Transverse colon (tissue), 4 donors: ENCODE measurements at regions not wholly inside any gene's neighbourhood (a gene's known extent, or its start where the extent isn't known, plus 50 kb on each side); places are given as distances from the start of the nearest gene placed in this dataset.

Experiments
- DNase-seq: peaks from one replicate; pipeline ENCODE4 v3.0.0-alpha.2; 2019
- H3K27ac ChIP-seq, 4 donors: fragments of 200-600 bp; sonication (generic); 2 replicates each; pipeline ENCODE4 v1.5.1; 2016 to 2018; ENCODE audit warnings: inconsistent platforms in 4 of 4
- H3K27me3 ChIP-seq: fragments of 200-600 bp; sonication (generic); 2 replicates; pipeline ENCODE4 v1.5.1; 2017; ENCODE audit warnings: inconsistent platforms
- H3K36me3 ChIP-seq, 4 donors: fragments of 200-600 bp; sonication (generic); 2 replicates each; pipeline ENCODE4 v1.5.1; 2017 to 2019; ENCODE audit warnings: inconsistent platforms in 4 of 4
- H3K4me1 ChIP-seq, 4 donors: fragments of 200-600 bp; sonication (generic); 2 replicates each; pipeline ENCODE4 v1.5.1; 2017 to 2020; ENCODE audit warnings: inconsistent platforms in 4 of 4
- H3K4me3 ChIP-seq, 4 donors: fragments of 200-600 bp; sonication (generic); 1 replicate in 1 of 4; 2 replicates in 3 of 4; pipeline versions ENCODE4 v1.5.1 to v1.6.1; 2017 to 2019; ENCODE audit warnings: inconsistent platforms in 4 of 4
- H3K9me3 ChIP-seq, 2 donors: fragments of 200-600 bp; sonication (generic); 2 replicates each; pipeline ENCODE4 v1.5.1; 2017 to 2019; ENCODE audit warnings: inconsistent platforms in 2 of 2
- EP300 ChIP-seq: sonication (generic); formaldehyde crosslinking; IDR thresholded peaks from one replicate; pipeline ENCODE4 v1.6.1; 2017; ENCODE audit warnings: antibody characterized with exemption, low read depth
- POLR2A ChIP-seq: fragments of 450-650 bp; IDR thresholded peaks from one replicate; pipeline ENCODE4 v1.6.1; 2016; ENCODE audit warnings: antibody characterized with exemption, mild to moderate bottlenecking, moderate library complexity
- POLR2AphosphoS5 ChIP-seq, 3 donors: sonication (generic); formaldehyde crosslinking; IDR thresholded peaks; one replicate each; pipeline ENCODE4 v1.6.1; 2016; ENCODE audit warnings: antibody characterized with exemption in 3 of 3
- WGBS, 2 donors: methylation state at CpG; one replicate each; pipeline ENCODE4 v1.1.5; 2018; ENCODE audit warnings: low coverage in 1 of 2; 5-methylcytosine and 5-hydroxymethylcytosine counted together
- in situ Hi-C, 4 donors: fragments of 200-750 bp; cut with MboI; loops; one replicate each; pipeline versions ENCODE4 v1.15.0 to v1.15.1; 2017; ENCODE audit warnings: low sequenced_read_pairs in 3 of 4, low pct_ligation_motif_present in 1 of 4, low pct_unique_long_range_greater_than_20kb in 1 of 4
- intact Hi-C: fragments of 100-400 bp; cut with DNase I; formaldehyde crosslinking; loops from one replicate; pipeline ENCODE4 v1.15.1; 2023; ENCODE audit warnings: low total_unique reads
- TF ChIP-seq, protein P1 (sequence below), 5 experiments: fragments of 200-600 bp in 3 of 5; fragments of 450-650 bp in 2 of 5; sonication (generic) in 3 of 5; IDR thresholded peaks; 1 replicate in 2 of 5; 2 replicates in 3 of 5; pipeline ENCODE4 v1.5.1; 2016 to 2017; ENCODE audit warnings: antibody characterized with exemption in 5 of 5, inconsistent platforms in 3 of 5, mild to moderate bottlenecking in 2 of 5, moderate library complexity in 1 of 5

DNA sequence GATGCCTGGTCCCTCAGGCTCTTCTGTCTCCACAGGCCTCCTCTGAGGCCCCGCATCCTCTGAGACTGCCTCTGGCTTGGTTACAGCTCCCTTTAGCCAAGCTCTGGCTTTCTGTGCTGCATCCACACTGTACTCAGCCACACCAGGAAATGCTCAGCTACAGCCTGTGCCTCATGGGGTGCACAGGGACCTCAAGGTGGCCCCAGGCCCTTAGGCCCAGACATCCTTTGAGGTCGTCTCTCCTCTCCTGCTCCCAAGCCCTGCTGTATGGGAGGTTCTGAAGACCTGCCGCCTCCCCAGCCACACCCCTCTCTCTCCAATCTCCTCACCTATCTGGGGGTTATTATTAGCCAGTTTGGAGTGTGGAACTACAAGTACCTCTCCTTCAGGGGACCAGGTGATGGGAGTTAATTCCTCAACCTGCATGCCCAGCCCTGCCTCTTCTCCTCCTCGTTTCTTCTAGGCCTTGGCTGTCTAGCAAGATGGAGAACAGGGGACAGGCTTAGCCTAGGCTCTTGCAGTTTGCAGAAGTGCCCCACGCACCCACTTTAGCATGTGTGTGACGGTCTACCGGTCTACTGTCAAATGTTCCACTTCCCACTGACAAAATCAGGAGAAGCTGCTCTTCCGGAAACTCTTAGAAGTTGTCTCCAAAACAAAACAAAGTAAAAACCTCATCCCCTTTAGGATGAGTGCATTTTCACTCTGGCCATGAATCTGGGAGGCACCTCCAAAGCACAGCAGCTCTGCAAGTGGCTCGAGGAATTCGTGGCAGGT is 64.0 kb upstream of the WAC start:
- no peaks in the 10 kb centered on the region for H3K27me3 ChIP-seq
- in situ Hi-C loops = no loop called here
- 40 to 74% methylated on average over 1 to 10 of the region's 10 CpGs for WGBS, 2 donors

DNA sequence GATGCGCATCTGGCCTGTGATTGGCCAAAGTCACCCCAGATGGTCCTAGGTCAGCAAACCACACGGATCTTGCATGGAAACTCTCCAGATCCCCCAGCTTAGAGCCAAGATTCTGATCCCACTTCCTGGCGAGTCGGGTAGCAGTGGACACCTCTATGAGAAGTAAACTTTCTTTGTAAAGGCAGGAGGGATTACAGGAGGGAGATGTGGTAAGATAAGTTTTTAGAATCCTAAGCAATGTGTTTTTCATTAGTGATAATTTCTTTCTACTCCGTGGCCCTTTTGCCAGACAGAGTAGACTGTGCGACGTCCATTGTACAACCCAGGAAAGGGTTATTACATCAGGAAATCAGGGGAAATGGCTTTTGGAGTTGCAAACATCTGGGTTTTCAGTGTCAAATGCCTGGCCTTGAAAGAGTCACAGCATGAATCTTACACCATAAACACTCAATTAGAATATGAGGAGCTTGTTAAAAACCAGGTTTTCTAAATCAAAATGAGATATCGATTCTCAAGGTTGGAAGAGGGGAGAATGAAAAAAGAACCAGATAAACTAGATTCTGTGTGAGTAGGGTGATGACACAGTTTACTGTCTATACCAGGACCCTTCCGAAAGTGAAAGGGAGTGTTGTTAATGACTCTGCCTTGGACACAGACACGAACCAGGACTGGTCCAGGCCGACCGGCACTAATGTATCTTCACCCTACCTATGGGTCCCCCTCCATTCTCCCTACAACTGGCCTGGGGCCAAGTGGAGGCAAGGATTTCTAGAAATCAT is 61.9 kb upstream of the WAC start:
- in situ Hi-C loops = no loop called here
- H3K4me3 ChIP-seq = no peak overlapping the region

More for the DNA sequence above, 64.0 kb upstream of the WAC start:
- Histone ChIP-seq H3K4me3 (no peak overlapping the region), H3K9me3 (no peaks in the 10 kb centered on the region), H3K27ac (no peak overlapping the region), H3K4me1 (no peaks in the 10 kb centered on the region), H3K36me3 (no peaks in the 10 kb centered on the region)
- intact Hi-C loops = no loop called here
- DNase-seq = no peak
- TF ChIP-seq EP300 (no peak), POLR2A (no peak), POLR2AphosphoS5 (IDR thresholded peaks at IDR 0.05) (no peak)
- TF ChIP-seq, protein P1, sequence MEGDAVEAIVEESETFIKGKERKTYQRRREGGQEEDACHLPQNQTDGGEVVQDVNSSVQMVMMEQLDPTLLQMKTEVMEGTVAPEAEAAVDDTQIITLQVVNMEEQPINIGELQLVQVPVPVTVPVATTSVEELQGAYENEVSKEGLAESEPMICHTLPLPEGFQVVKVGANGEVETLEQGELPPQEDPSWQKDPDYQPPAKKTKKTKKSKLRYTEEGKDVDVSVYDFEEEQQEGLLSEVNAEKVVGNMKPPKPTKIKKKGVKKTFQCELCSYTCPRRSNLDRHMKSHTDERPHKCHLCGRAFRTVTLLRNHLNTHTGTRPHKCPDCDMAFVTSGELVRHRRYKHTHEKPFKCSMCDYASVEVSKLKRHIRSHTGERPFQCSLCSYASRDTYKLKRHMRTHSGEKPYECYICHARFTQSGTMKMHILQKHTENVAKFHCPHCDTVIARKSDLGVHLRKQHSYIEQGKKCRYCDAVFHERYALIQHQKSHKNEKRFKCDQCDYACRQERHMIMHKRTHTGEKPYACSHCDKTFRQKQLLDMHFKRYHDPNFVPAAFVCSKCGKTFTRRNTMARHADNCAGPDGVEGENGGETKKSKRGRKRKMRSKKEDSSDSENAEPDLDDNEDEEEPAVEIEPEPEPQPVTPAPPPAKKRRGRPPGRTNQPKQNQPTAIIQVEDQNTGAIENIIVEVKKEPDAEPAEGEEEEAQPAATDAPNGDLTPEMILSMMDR (IDR thresholded peaks at IDR 0.05) = no peak

DNA sequence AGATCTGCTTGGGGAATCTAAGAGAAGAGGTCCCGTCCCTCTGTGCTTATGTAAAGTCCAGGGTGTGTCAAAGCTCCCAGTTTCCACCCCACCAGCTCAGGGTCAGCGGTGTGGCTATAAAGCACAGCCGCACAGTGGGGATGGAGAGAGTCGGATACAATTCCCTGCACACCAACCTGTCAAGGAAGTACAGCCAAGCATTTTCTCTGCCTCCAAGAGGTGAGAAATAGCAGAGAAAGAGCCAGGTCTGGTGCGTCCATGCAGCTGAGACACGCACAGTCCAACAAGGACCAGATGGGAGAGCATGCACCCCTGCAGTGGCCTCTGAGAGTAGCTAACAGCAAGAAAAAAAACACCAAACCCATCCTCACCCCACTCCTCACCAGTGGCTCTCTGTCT is 61.3 kb upstream of the WAC start:
- DNase-seq = no peak
- Histone ChIP-seq H3K4me3 (no peak overlapping the region), H3K4me1 (no peaks in the 10 kb centered on the region), H3K9me3 (no peaks in the 10 kb centered on the region), H3K27ac (no peak overlapping the region), H3K36me3 (no peaks in the 10 kb centered on the region), H3K27me3 (no peaks in the 10 kb centered on the region)
- in situ Hi-C loops (no loop called here), intact Hi-C loops (no loop called here)
- TF ChIP-seq, protein P1 (IDR thresholded peaks at IDR 0.05) = no peak
- TF ChIP-seq POLR2AphosphoS5 (IDR thresholded peaks at IDR 0.05) (no peak), POLR2A (no peak), EP300 (no peak)
- WGBS, 2 donors = 89% methylated on average over 6 of the region's 6 CpGs; no CpG with 5 or more reads in 1 of the 2 donors

More for the DNA sequence above, 61.9 kb upstream of the WAC start:
- Histone ChIP-seq H3K27ac (no peak overlapping the region), H3K9me3 (no peaks in the 10 kb centered on the region), H3K4me1 (no peaks in the 10 kb centered on the region), H3K27me3 (no peaks in the 10 kb centered on the region), H3K36me3 (no peaks in the 10 kb centered on the region)
- TF ChIP-seq EP300 (no peak), POLR2A (no peak), POLR2AphosphoS5 (IDR thresholded peaks at IDR 0.05) (no peak)
- TF ChIP-seq, protein P1 (IDR thresholded peaks at IDR 0.05) = no peak
- 78 to 81% methylated on average over 8 to 12 of the region's 12 CpGs for WGBS, 2 donors
- intact Hi-C loops = no loop called here
- DNase-seq = no peak

DNA sequence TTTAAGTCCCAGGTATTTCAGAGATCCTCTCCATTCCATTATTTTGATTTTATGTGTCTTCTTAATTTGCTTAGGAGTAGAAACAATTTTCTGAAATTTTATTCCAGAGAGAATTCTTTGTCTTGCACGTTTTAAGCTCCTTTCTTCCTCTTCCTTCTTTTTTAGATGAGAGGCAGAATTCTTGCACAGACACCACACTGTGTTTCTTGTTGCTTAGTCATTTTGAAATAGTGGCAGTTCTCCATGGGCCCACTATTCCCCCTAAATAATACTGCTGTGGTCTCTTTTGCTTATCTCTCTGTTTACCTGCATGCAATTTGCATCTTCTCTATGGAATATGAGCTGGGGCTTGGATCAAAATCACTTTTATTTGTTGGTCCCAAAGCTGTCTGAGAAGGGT is 54.3 kb upstream of the WAC start:
- no peaks in the 10 kb centered on the region for H3K27me3 ChIP-seq
- no peak for DNase-seq
- no peaks in the 10 kb centered on the region for H3K9me3 ChIP-seq
- TF ChIP-seq, protein P1 (IDR thresholded peaks at IDR 0.05) = no peak
- TF ChIP-seq POLR2A = no peak
- TF ChIP-seq POLR2AphosphoS5 (IDR thresholded peaks at IDR 0.05) = no peak
- TF ChIP-seq EP300 = no peak
- in situ Hi-C loops = no loop called here
- WGBS, 2 donors = 44 to 46% methylated on average over 1 of the region's 1 CpG
- intact Hi-C loops = no loop called here
- H3K36me3 ChIP-seq = no peaks in the 10 kb centered on the region
- no peak overlapping the region for H3K4me3 ChIP-seq
- no peaks in the 10 kb centered on the region for H3K4me1 ChIP-seq
- H3K27ac ChIP-seq = no peak overlapping the region
